GM23338 (cell line): ENCODE measurements at regions not wholly inside any gene's neighbourhood (a gene's known extent, or its start where the extent isn't known, plus 50 kb on each side); places are given as distances from the start of the nearest gene placed in this dataset.

ENCODE experiments used
- CTCF ChIP-seq, 2 experiments: fragments of 200-600 bp in 1 of 2; sonication (generic) in 1 of 2; conservative IDR thresholded peaks; 2 replicates each; pipeline versions ENCODE4 v1.5.1 to v1.6.1; 2016 to 2017; ENCODE audit warnings: antibody characterized with exemption in 2 of 2, low read depth in 2 of 2, mild to moderate bottlenecking in 2 of 2, moderate library complexity in 1 of 2
- EZH2 ChIP-seq: fragments of 200-600 bp; sonication (generic); IDR thresholded peaks from one replicate; pipeline ENCODE4 v1.8.0; 2017; ENCODE audit warnings: antibody characterized with exemption, mild to moderate bottlenecking, low read depth; ENCODE audit not compliant: unreplicated experiment
- EZH2phosphoT487 ChIP-seq: fragments of 200-600 bp; sonication (generic); IDR thresholded peaks from one replicate; pipeline ENCODE4 v1.8.1; 2018; ENCODE audit warnings: antibody characterized with exemption; ENCODE audit not compliant: unreplicated experiment

DNA sequence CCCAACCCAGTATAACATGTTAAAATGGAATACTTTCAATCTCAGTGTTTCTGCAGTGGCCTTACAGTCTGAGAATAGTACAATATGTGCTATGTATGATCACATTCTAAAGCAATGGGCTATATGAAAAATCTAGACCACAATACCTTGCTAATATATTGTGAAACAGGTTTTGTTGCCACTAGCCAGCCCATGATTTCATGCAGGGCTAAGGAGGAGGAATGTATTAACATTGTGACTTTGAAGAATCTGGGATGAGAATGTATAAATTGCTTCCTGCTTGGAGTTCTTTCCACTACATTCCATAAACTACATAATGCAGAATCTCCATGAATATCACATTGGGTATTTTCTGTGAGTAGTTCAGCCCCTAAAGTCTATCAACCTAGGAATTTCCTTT, 935.4 kb upstream of the GRIA3 start:
- TF ChIP-seq EZH2phosphoT487, result no peak
- TF ChIP-seq EZH2, result no peak
- TF ChIP-seq CTCF (conservative IDR thresholded peaks at IDR 0.05; ENCODE audit: low read depth in 2 of 2), result no peak
